ENCODE measurements at regions not wholly inside any gene's neighbourhood (a gene's known extent, or its start where the extent isn't known, plus 50 kb on each side); places are given as distances from the start of the nearest gene placed in this dataset.

- ChIA-PET CTCF (no interaction called here), POLR2A (interaction anchor here (0.7 kb wide), 1 partner anchor 99 kb away, joined by 3 read pairs; no protein-coding TSS in a partner anchor)
- Histone ChIP-seq H2AFZ (ENCODE audit: low read depth, low read length) (no peak overlapping the region), H3K9me1 (replicated peaks; ENCODE audit: control insufficient read depth, extremely low read depth, insufficient read depth, low read length) (no peaks in the 10 kb centered on the region), H3K4me2 (ENCODE audit: insufficient read depth, low read length) (no peak overlapping the region), H3K27me3 (ENCODE audit: control insufficient read depth in 2 of 2, insufficient read depth in 2 of 2, low read length in 2 of 2) (no peaks in the 10 kb centered on the region), H3K4me1 (ENCODE audit: control insufficient read depth, extremely low read depth, insufficient read depth, low read length) (no peaks in the 10 kb centered on the region), H3K36me3 (ENCODE audit: control insufficient read depth in 2 of 2, extremely low read depth in 1 of 2, insufficient read depth in 2 of 2, low read length in 2 of 2) (no peaks in the 10 kb centered on the region), H3K9me3 (replicated peaks; ENCODE audit: control insufficient read depth, insufficient read depth, low read length) (no peaks in the 10 kb centered on the region), H3K9ac (replicated peaks; ENCODE audit: extremely low read depth, insufficient read depth, low read length) (no peak overlapping the region), H4K20me1 (replicated peaks; ENCODE audit: control insufficient read depth, extremely low read depth, insufficient read depth, low read length) (no peaks in the 10 kb centered on the region), H3K4me3 (replicated peaks in 1 of 3; ENCODE audit: insufficient read depth in 1 of 3, low read depth in 1 of 3, low read length in 3 of 3) (no peak overlapping the region), H3K79me2 (ENCODE audit: control insufficient read depth, insufficient read depth, low read length) (no peaks in the 10 kb centered on the region), H3K27ac (ENCODE audit: insufficient read depth, low read depth, low read length) (no peak overlapping the region)
- DNase-seq (ENCODE audit: low read depth, low spot score) (no peak), FAIRE-seq (no peak)
- dilution Hi-C loops (cut with MboI; ENCODE audit: extremely low pct_ligation_motif_present, low sequenced_read_pairs) = no loop called here
- intact Hi-C loops (cut with micrococcal nuclease) = no loop called here
- TF ChIP-seq, protein P1, sequence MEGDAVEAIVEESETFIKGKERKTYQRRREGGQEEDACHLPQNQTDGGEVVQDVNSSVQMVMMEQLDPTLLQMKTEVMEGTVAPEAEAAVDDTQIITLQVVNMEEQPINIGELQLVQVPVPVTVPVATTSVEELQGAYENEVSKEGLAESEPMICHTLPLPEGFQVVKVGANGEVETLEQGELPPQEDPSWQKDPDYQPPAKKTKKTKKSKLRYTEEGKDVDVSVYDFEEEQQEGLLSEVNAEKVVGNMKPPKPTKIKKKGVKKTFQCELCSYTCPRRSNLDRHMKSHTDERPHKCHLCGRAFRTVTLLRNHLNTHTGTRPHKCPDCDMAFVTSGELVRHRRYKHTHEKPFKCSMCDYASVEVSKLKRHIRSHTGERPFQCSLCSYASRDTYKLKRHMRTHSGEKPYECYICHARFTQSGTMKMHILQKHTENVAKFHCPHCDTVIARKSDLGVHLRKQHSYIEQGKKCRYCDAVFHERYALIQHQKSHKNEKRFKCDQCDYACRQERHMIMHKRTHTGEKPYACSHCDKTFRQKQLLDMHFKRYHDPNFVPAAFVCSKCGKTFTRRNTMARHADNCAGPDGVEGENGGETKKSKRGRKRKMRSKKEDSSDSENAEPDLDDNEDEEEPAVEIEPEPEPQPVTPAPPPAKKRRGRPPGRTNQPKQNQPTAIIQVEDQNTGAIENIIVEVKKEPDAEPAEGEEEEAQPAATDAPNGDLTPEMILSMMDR (IDR thresholded peaks at IDR 0.05; ENCODE audit: extremely low read depth in 1 of 2, insufficient read depth in 1 of 2, low read depth in 1 of 2, low read length in 2 of 2) = no peak
- TF ChIP-seq FOS (IDR thresholded peaks at IDR 0.05; ENCODE audit: borderline replicate concordance, insufficient read depth, low read length) (no peak), EZH2 (IDR thresholded peaks at IDR 0.05; ENCODE audit: borderline replicate concordance, low read depth, low read length, severe bottlenecking) (no peak), GATA2 (IDR thresholded peaks at IDR 0.05; ENCODE audit: insufficient read depth, insufficient read length, low read depth, low read length) (no peak), MYC (IDR thresholded peaks at IDR 0.05; ENCODE audit: low read depth, low read length) (no peak), JUN (IDR thresholded peaks at IDR 0.05; ENCODE audit: borderline replicate concordance, insufficient read depth, insufficient read length, low read depth) (no peak)
- TF ChIP-seq, protein P2, sequence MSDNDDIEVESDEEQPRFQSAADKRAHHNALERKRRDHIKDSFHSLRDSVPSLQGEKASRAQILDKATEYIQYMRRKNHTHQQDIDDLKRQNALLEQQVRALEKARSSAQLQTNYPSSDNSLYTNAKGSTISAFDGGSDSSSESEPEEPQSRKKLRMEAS (IDR thresholded peaks at IDR 0.05; ENCODE audit: insufficient read depth, insufficient read length) = no peak
- BruUV-seq (replicated peaks) = no TSS peak
These were observed 68.9 kb downstream of the TMEM18 start for GRCh38 chr2:608297-608696.

Measured in endothelial cell of umbilical vein (primary cell).